ENCODE measurements at regions not wholly inside any gene's neighbourhood (a gene's known extent, or its start where the extent isn't known, plus 50 kb on each side); places are given as distances from the start of the nearest gene placed in this dataset.

- TF ChIP-seq CREM (CRISPR knock-in tag; IDR thresholded peaks at IDR 0.05) (no peak), ZNF121 (CRISPR knock-in tag; IDR thresholded peaks at IDR 0.05) (no peak), NR2C2 (CRISPR knock-in tag; IDR thresholded peaks at IDR 0.05) (no peak)
Measured at GRCh38 chr16:17798716-17799115, 328.0 kb upstream of the XYLT1 start (continued).

GRCh38 chr16:17793354-17793753 lies 322.6 kb upstream of the XYLT1 start:
- H3K9me3 Mint-ChIP-seq, result peaks cover 19% of the 10 kb centered on the region
- no peak for ATAC-seq
- no peak for TF ChIP-seq ZNF281 (CRISPR knock-in tag; IDR thresholded peaks at IDR 0.05)
- TF ChIP-seq CREM (CRISPR knock-in tag; IDR thresholded peaks at IDR 0.05), result no peak
- no peak for TF ChIP-seq ETV6 (CRISPR knock-in tag; IDR thresholded peaks at IDR 0.05)
- no peak for TF ChIP-seq MXD4 (CRISPR knock-in tag; IDR thresholded peaks at IDR 0.05; ENCODE audit: borderline replicate concordance)
- no peak for TF ChIP-seq NFYB (CRISPR knock-in tag; conservative IDR thresholded peaks at IDR 0.05; ENCODE audit: low read depth)
- no peak for TF ChIP-seq RORB (CRISPR knock-in tag; IDR thresholded peaks at IDR 0.05)
- no peak for TF ChIP-seq TEAD1 (CRISPR knock-in tag; IDR thresholded peaks at IDR 0.05)
- TF ChIP-seq HMGA2 (CRISPR knock-in tag; IDR thresholded peaks at IDR 0.05), result no peak
- TF ChIP-seq ZNF232 (CRISPR knock-in tag; IDR thresholded peaks at IDR 0.05), result no peak
- no peak for TF ChIP-seq AFF4 (CRISPR knock-in tag; IDR thresholded peaks at IDR 0.05; ENCODE audit: borderline replicate concordance)
- TF ChIP-seq ESRRA (CRISPR knock-in tag; IDR thresholded peaks at IDR 0.05; ENCODE audit: borderline replicate concordance), result no peak
- no peak for TF ChIP-seq USF2 (CRISPR knock-in tag; IDR thresholded peaks at IDR 0.05)
- TF ChIP-seq USF1 (CRISPR knock-in tag; IDR thresholded peaks at IDR 0.05), result no peak
- CTCF ChIA-PET, result no interaction called here
- no peak for DNase-seq (ENCODE audit: low spot score)
- POLR2A ChIA-PET, result no interaction called here
- peaks cover 14% of the 10 kb centered on the region for H3K4me1 Mint-ChIP-seq
- no peak overlapping the region for H3K27ac Mint-ChIP-seq
- H3K36me3 Mint-ChIP-seq, result peaks cover 2% of the 10 kb centered on the region; the same call in 1 of the 2 replicates
- H3K4me3 Mint-ChIP-seq, result no peak overlapping the region
- H3K27me3 Mint-ChIP-seq (ENCODE audit: low read depth), result peaks cover 3% of the 10 kb centered on the region; the same call in 1 of the 2 replicates

GRCh38 chr16:17784073-17784472 lies 313.3 kb upstream of the XYLT1 start:
- POLR2A ChIA-PET, result no interaction called here
- DNase-seq (ENCODE audit: low spot score) (peak; percentile 35), ATAC-seq (peak; percentile 22; the same call in 1 of the 2 replicates)
- H3K9me3 Mint-ChIP-seq, result no peaks in the 10 kb centered on the region
- H3K4me1 Mint-ChIP-seq, result no peaks in the 10 kb centered on the region
- H3K27ac Mint-ChIP-seq, result no peak overlapping the region
- H3K4me3 Mint-ChIP-seq, result no peak overlapping the region
- H3K27me3 Mint-ChIP-seq (ENCODE audit: low read depth), result peaks cover 5% of the 10 kb centered on the region
- H3K36me3 Mint-ChIP-seq, result no peaks in the 10 kb centered on the region
- CTCF ChIA-PET, result no interaction called here
- TF ChIP-seq CTCF (IDR thresholded peaks at IDR 0.05) (no peak), ZNF138 (CRISPR knock-in tag; conservative IDR thresholded peaks at IDR 0.05) (no peak), ARID4B (CRISPR knock-in tag; IDR thresholded peaks at IDR 0.05; ENCODE audit: borderline replicate concordance) (0 out of 2 replicates have a peak, but pooled peaks have one; percentile 27)

Measured in WTC11 (cell line).